ENCODE measurements at regions not wholly inside any gene's neighbourhood (a gene's known extent, or its start where the extent isn't known, plus 50 kb on each side); places are given as distances from the start of the nearest gene placed in this dataset.

DNA sequence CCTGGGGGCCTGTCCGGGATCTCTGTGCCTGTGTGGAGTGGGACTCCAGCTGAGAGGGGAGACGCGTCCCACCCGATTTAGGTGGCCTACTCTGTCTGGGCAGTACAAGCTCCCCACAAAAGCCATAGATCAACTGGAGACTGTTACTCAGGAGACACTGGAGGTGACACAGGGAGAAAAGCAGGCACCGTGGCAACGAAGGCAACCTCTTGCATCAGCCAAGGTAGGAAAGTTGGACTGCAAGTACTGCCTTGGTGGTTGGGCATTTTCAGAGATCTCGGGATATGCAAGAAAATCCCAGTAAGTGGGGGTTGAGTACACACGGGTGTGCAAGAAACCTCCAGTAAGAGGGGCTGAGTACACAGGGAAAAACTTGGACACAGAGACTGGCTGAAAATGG is 1060.0 kb upstream of the MIR17HG start:
- TF ChIP-seq, protein P1, sequence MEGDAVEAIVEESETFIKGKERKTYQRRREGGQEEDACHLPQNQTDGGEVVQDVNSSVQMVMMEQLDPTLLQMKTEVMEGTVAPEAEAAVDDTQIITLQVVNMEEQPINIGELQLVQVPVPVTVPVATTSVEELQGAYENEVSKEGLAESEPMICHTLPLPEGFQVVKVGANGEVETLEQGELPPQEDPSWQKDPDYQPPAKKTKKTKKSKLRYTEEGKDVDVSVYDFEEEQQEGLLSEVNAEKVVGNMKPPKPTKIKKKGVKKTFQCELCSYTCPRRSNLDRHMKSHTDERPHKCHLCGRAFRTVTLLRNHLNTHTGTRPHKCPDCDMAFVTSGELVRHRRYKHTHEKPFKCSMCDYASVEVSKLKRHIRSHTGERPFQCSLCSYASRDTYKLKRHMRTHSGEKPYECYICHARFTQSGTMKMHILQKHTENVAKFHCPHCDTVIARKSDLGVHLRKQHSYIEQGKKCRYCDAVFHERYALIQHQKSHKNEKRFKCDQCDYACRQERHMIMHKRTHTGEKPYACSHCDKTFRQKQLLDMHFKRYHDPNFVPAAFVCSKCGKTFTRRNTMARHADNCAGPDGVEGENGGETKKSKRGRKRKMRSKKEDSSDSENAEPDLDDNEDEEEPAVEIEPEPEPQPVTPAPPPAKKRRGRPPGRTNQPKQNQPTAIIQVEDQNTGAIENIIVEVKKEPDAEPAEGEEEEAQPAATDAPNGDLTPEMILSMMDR (IDR thresholded peaks at IDR 0.05; ENCODE audit: insufficient read depth, low read length, poor library complexity, severe bottlenecking), result no peak
- TF ChIP-seq EZH2phosphoT487 (conservative IDR thresholded peaks at IDR 0.05; ENCODE audit: low read length), result no peak
